DND-41 (cell line): ENCODE measurements at regions not wholly inside any gene's neighbourhood (a gene's known extent, or its start where the extent isn't known, plus 50 kb on each side); places are given as distances from the start of the nearest gene placed in this dataset.

Experiments
- ATAC-seq: fragments of 200-7000 bp; cut with Tn5 transposase; 3 replicates; pipeline ENCODE4 v1.9.1; 2021; ENCODE audit warnings: low read depth; ENCODE audit not compliant: insufficient read depth
- DNase-seq: peaks from one replicate; pipeline ENCODE4 v3.0.0-alpha.2; 2020
- H2AFZ ChIP-seq: 2 replicates; pipeline ENCODE4 v1.6.0; 2012; ENCODE audit warnings: low read depth, low read length
- H3K27ac ChIP-seq: 2 replicates; pipeline ENCODE4 v1.5.1; 2012; ENCODE audit warnings: low read length, inconsistent platforms
- H3K27me3 ChIP-seq: fragments of 200-600 bp; sonication (generic); 2 replicates; pipeline ENCODE4 v1.6.0; 2012; ENCODE audit warnings: low read length, mild to moderate bottlenecking, inconsistent platforms; ENCODE audit not compliant: insufficient read depth, poor library complexity
- H3K36me3 ChIP-seq: 2 replicates; pipeline ENCODE4 v1.5.1; 2012; ENCODE audit warnings: low read length, inconsistent platforms; ENCODE audit not compliant: insufficient read depth
- H3K4me1 ChIP-seq: 2 replicates; pipeline ENCODE4 v1.5.1; 2012; ENCODE audit warnings: mild to moderate bottlenecking, low read length; ENCODE audit not compliant: insufficient read depth
- H3K4me2 ChIP-seq: 2 replicates; pipeline ENCODE4 v1.6.0; 2012; ENCODE audit warnings: mild to moderate bottlenecking, moderate library complexity, low read length, inconsistent platforms; ENCODE audit not compliant: insufficient read depth
- H3K4me3 ChIP-seq, 2 experiments: fragments of 200-600 bp in 1 of 2; shearing (Covaris generic) in 1 of 2; 2 replicates each; pipeline ENCODE4 v1.5.1; 2012 to 2016; ENCODE audit warnings: inconsistent platforms in 2 of 2, low read length in 2 of 2, mild to moderate bottlenecking in 2 of 2, low read depth in 1 of 2, moderate library complexity in 1 of 2
- H3K79me2 ChIP-seq: 2 replicates; pipeline ENCODE4 v1.6.0; 2012; ENCODE audit warnings: low read length, inconsistent platforms; ENCODE audit not compliant: insufficient read depth
- H3K9ac ChIP-seq: 2 replicates; pipeline ENCODE4 v1.6.0; 2012; ENCODE audit warnings: low read depth, mild to moderate bottlenecking, inconsistent platforms, low read length, moderate library complexity
- H3K9me3 ChIP-seq: 2 replicates; pipeline ENCODE4 v1.5.1; 2012; ENCODE audit warnings: low read length, moderate library complexity, mild to moderate bottlenecking, inconsistent platforms; ENCODE audit not compliant: insufficient read depth, severe bottlenecking
- H4K20me1 ChIP-seq: 2 replicates; pipeline ENCODE4 v1.6.0; 2012; ENCODE audit warnings: low read length; ENCODE audit not compliant: insufficient read depth
- CTCF ChIP-seq: IDR thresholded peaks from 2 replicates; pipeline ENCODE4 v1.5.1; 2012; ENCODE audit warnings: borderline replicate concordance, low read length, moderate library complexity, mild to moderate bottlenecking; ENCODE audit not compliant: poor library complexity, severe bottlenecking; ENCODE audit errors: extremely low read depth
- EZH2 ChIP-seq: IDR thresholded peaks from 3 replicates; pipeline ENCODE4 v1.6.1; 2012; ENCODE audit warnings: borderline replicate concordance, low read depth, mild to moderate bottlenecking, moderate library complexity, low read length, inconsistent platforms; ENCODE audit not compliant: severe bottlenecking

- Histone ChIP-seq H3K36me3 (no peaks in the 10 kb centered on the region), H3K27me3 (no peaks in the 10 kb centered on the region), H2AFZ (no peak overlapping the region), H3K4me1 (no peaks in the 10 kb centered on the region), H3K27ac (no peak overlapping the region), H3K9me3 (no peaks in the 10 kb centered on the region), H3K4me3 (no peak overlapping the region), H3K4me2 (no peak overlapping the region), H3K79me2 (no peaks in the 10 kb centered on the region), H3K9ac (no peak overlapping the region), H4K20me1 (no peaks in the 10 kb centered on the region)
- DNase-seq: no peak
- TF ChIP-seq CTCF (no peak), EZH2 (no peak)
- ATAC-seq: no peak
These were observed 864.9 kb upstream of the SLIT2 start for GRCh38 chr4:19386786-19387185.

- Histone ChIP-seq H3K27ac (no peak overlapping the region), H2AFZ (no peak overlapping the region), H3K27me3 (no peaks in the 10 kb centered on the region), H3K9ac (no peak overlapping the region), H3K4me3 (no peak overlapping the region), H3K36me3 (no peaks in the 10 kb centered on the region), H3K4me2 (no peak overlapping the region), H4K20me1 (no peaks in the 10 kb centered on the region), H3K79me2 (no peaks in the 10 kb centered on the region), H3K9me3 (no peaks in the 10 kb centered on the region), H3K4me1 (no peaks in the 10 kb centered on the region)
- no peak for DNase-seq
- TF ChIP-seq EZH2 (no peak), CTCF (no peak)
- ATAC-seq: no peak
These were observed 868.5 kb upstream of the SLIT2 start for GRCh38 chr4:19382993-19383756.

- Histone ChIP-seq H3K4me3 (no peak overlapping the region), H3K4me1 (no peaks in the 10 kb centered on the region), H3K4me2 (no peak overlapping the region), H3K27me3 (no peaks in the 10 kb centered on the region), H3K9me3 (no peaks in the 10 kb centered on the region), H3K36me3 (no peaks in the 10 kb centered on the region), H2AFZ (no peak overlapping the region), H4K20me1 (no peaks in the 10 kb centered on the region), H3K9ac (no peak overlapping the region), H3K79me2 (no peaks in the 10 kb centered on the region), H3K27ac (no peak overlapping the region)
- ATAC-seq: no peak
- no peak for TF ChIP-seq CTCF
- DNase-seq: no peak
These were observed 870.6 kb upstream of the SLIT2 start for GRCh38 chr4:19381068-19381467.
